ENCODE measurements at regions not wholly inside any gene's neighbourhood (a gene's known extent, or its start where the extent isn't known, plus 50 kb on each side); places are given as distances from the start of the nearest gene placed in this dataset.

DNA sequence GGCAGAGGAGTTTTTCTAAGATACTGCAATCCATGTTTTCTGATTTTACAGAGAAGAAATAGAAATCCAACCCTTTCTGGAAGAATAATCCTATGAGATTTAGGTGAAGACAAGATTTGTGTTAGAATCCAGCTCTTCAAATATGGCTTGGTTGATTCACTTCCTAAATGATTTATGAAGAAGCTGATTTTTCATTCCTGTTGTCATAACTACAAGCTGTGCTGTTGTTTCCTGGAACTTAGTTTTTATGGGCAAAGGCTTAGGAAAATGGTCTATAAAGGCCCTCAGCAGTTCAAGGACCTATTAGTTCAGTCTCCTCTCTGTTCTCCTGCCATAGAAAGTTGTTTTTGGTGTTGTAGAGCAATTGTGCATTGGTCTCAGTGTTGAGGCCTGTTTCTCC, 174.2 kb upstream of the FAM20A start:
- in situ Hi-C loops (cut with MboI) (loop anchor here (5.0 to 10.0 kb wide), 2 partner anchors 467 to 619 kb away; no protein-coding TSS in a partner anchor), intact Hi-C loops (cut with micrococcal nuclease; ENCODE audit: unreplicated experiment) (loop anchor here (5.0 to 10.0 kb wide), 4 partner anchors 197 to 749 kb away; partner anchors contain the start of gene ABCA9)
- Histone ChIP-seq H3K4me1 (ENCODE audit: control insufficient read depth, insufficient read depth, low read length) (peaks cover 15% of the 10 kb centered on the region), H3K36me3 (ENCODE audit: control insufficient read depth in 2 of 2, insufficient read depth in 2 of 2, low read length in 1 of 2) (no peaks in the 10 kb centered on the region), H3K9ac (ENCODE audit: control insufficient read depth, insufficient read depth, low read length) (no peak overlapping the region), H3K9me3 (replicated peaks; ENCODE audit: control insufficient read depth, insufficient read depth, low read length) (no peaks in the 10 kb centered on the region; the same call in 2 of the 3 replicates), H3K4me3 (no peak overlapping the region), H3K79me2 (ENCODE audit: control insufficient read depth, insufficient read depth, low read length) (no peaks in the 10 kb centered on the region), H3K4me2 (ENCODE audit: control insufficient read depth, insufficient read depth) (no peak overlapping the region), H3K27ac (ENCODE audit: control insufficient read depth, insufficient read depth) (no peak overlapping the region), H3K27me3 (replicated peaks in 1 of 2; ENCODE audit: control insufficient read depth in 2 of 2, insufficient read depth in 2 of 2, low read length in 1 of 2) (no peaks in the 10 kb centered on the region), H2AFZ (ENCODE audit: control insufficient read depth, low read depth, low read length) (no peak overlapping the region), H4K20me1 (ENCODE audit: control insufficient read depth, insufficient read depth) (no peaks in the 10 kb centered on the region)
- ChIA-PET RAD21 (ENCODE audit: unreplicated experiment) (interaction anchor here (0.8 to 3.6 kb wide), 4 partner anchors 244 to 472 kb away, joined by 3 to 13 read pairs (median 6); no protein-coding TSS in a partner anchor), SMC1A (ENCODE audit: uncharacterized antibody, unreplicated experiment) (interaction anchor here (0.8 to 7.7 kb wide), 18 partner anchors 9 to 749 kb away, joined by 3 to 45 read pairs (median 4); no protein-coding TSS in a partner anchor), CTCF (interaction anchor here (0.9 to 6.5 kb wide), 14 partner anchors 8 to 619 kb away, joined by 3 to 90 read pairs (median 6); no protein-coding TSS in a partner anchor), POLR2A (no interaction called here)
- BruUV-seq (replicated peaks): no TSS peak
- FAIRE-seq (no peak), ATAC-seq (no peak), DNase-seq (ENCODE audit: low read depth, low spot score) (no peak)
- no peak for TF ChIP-seq MEF2B (IDR thresholded peaks at IDR 0.05; ENCODE audit: partially characterized antibody, poor library complexity, severe bottlenecking)
- TF ChIP-seq, protein P1, sequence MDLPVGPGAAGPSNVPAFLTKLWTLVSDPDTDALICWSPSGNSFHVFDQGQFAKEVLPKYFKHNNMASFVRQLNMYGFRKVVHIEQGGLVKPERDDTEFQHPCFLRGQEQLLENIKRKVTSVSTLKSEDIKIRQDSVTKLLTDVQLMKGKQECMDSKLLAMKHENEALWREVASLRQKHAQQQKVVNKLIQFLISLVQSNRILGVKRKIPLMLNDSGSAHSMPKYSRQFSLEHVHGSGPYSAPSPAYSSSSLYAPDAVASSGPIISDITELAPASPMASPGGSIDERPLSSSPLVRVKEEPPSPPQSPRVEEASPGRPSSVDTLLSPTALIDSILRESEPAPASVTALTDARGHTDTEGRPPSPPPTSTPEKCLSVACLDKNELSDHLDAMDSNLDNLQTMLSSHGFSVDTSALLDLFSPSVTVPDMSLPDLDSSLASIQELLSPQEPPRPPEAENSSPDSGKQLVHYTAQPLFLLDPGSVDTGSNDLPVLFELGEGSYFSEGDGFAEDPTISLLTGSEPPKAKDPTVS (IDR thresholded peaks at IDR 0.05; ENCODE audit: low read depth, low read length): no peak
- TF ChIP-seq, protein P2, sequence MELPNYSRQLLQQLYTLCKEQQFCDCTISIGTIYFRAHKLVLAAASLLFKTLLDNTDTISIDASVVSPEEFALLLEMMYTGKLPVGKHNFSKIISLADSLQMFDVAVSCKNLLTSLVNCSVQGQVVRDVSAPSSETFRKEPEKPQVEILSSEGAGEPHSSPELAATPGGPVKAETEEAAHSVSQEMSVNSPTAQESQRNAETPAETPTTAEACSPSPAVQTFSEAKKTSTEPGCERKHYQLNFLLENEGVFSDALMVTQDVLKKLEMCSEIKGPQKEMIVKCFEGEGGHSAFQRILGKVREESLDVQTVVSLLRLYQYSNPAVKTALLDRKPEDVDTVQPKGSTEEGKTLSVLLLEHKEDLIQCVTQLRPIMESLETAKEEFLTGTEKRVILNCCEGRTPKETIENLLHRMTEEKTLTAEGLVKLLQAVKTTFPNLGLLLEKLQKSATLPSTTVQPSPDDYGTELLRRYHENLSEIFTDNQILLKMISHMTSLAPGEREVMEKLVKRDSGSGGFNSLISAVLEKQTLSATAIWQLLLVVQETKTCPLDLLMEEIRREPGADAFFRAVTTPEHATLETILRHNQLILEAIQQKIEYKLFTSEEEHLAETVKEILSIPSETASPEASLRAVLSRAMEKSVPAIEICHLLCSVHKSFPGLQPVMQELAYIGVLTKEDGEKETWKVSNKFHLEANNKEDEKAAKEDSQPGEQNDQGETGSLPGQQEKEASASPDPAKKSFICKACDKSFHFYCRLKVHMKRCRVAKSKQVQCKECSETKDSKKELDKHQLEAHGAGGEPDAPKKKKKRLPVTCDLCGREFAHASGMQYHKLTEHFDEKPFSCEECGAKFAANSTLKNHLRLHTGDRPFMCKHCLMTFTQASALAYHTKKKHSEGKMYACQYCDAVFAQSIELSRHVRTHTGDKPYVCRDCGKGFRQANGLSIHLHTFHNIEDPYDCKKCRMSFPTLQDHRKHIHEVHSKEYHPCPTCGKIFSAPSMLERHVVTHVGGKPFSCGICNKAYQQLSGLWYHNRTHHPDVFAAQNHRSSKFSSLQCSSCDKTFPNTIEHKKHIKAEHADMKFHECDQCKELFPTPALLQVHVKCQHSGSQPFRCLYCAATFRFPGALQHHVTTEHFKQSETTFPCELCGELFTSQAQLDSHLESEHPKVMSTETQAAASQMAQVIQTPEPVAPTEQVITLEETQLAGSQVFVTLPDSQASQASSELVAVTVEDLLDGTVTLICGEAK (IDR thresholded peaks at IDR 0.05; ENCODE audit: borderline replicate concordance): no peak
- TF ChIP-seq ZNF622 (IDR thresholded peaks at IDR 0.05): no peak
- TF ChIP-seq POU2F2 (IDR thresholded peaks at IDR 0.05; ENCODE audit: borderline replicate concordance, low read depth, low read length): no peak
- TF ChIP-seq TCF3 (IDR thresholded peaks at IDR 0.05; ENCODE audit: borderline replicate concordance, insufficient read depth, low read depth, low read length): no peak
- TF ChIP-seq RAD21 (IDR thresholded peaks at IDR 0.05; ENCODE audit: insufficient read depth, low read depth, low read length): no peak
- TF ChIP-seq SREBF2 (IDR thresholded peaks at IDR 0.05; ENCODE audit: low read length): no peak
- TF ChIP-seq TCF7 (IDR thresholded peaks at IDR 0.05; ENCODE audit: borderline replicate concordance): no peak
- TF ChIP-seq PAX5 (IDR thresholded peaks at IDR 0.05; ENCODE audit: borderline replicate concordance, low read depth, low read length): no peak
- no peak for TF ChIP-seq RB1 (IDR thresholded peaks at IDR 0.05; ENCODE audit: borderline replicate concordance)
- no peak for TF ChIP-seq BMI1 (IDR thresholded peaks at IDR 0.05; ENCODE audit: borderline replicate concordance)
- TF ChIP-seq, protein P3, sequence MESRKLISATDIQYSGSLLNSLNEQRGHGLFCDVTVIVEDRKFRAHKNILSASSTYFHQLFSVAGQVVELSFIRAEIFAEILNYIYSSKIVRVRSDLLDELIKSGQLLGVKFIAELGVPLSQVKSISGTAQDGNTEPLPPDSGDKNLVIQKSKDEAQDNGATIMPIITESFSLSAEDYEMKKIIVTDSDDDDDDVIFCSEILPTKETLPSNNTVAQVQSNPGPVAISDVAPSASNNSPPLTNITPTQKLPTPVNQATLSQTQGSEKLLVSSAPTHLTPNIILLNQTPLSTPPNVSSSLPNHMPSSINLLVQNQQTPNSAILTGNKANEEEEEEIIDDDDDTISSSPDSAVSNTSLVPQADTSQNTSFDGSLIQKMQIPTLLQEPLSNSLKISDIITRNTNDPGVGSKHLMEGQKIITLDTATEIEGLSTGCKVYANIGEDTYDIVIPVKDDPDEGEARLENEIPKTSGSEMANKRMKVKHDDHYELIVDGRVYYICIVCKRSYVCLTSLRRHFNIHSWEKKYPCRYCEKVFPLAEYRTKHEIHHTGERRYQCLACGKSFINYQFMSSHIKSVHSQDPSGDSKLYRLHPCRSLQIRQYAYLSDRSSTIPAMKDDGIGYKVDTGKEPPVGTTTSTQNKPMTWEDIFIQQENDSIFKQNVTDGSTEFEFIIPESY (IDR thresholded peaks at IDR 0.05): no peak
- TF ChIP-seq NR2C2 (IDR thresholded peaks at IDR 0.05; ENCODE audit: borderline replicate concordance, control insufficient read depth, insufficient read length, low read depth): no peak
- TF ChIP-seq POLR2AphosphoS2 (IDR thresholded peaks at IDR 0.05; ENCODE audit: low read depth, low read length): no peak
- no peak for TF ChIP-seq TAF1 (IDR thresholded peaks at IDR 0.05; ENCODE audit: borderline replicate concordance, low read depth, low read length)
